Peyer's patch (tissue), 4 donors: ENCODE measurements at regions not wholly inside any gene's neighbourhood (a gene's known extent, or its start where the extent isn't known, plus 50 kb on each side); places are given as distances from the start of the nearest gene placed in this dataset.

Source experiments
- CTCF ChIP-seq, 6 experiments: fragments of 450-650 bp in 4 of 6; fragments of 200-600 bp in 2 of 6; sonication (generic) in 1 of 6; IDR thresholded peaks; one replicate each; pipeline ENCODE4 v1.5.1; 2017 to 2019; ENCODE audit warnings: antibody characterized with exemption in 6 of 6, mild to moderate bottlenecking in 3 of 6, moderate library complexity in 1 of 6
- POLR2A ChIP-seq, 2 donors: fragments of 450-650 bp; IDR thresholded peaks; one replicate each; pipeline ENCODE4 v1.5.1; 2017; ENCODE audit warnings: antibody characterized with exemption in 2 of 2, mild to moderate bottlenecking in 2 of 2, moderate library complexity in 2 of 2

GRCh38 chr16:86889974-86890373 is 311.6 kb downstream of the FOXL1 start:
- TF ChIP-seq CTCF (IDR thresholded peaks at IDR 0.05), result no peak
- no peak for TF ChIP-seq POLR2A (IDR thresholded peaks at IDR 0.05)
